ENCODE measurements at regions not wholly inside any gene's neighbourhood (a gene's known extent, or its start where the extent isn't known, plus 50 kb on each side); places are given as distances from the start of the nearest gene placed in this dataset.

GRCh38 chrX:88425739-88426138, 321.3 kb upstream of the CPXCR1 start:
- TF ChIP-seq, protein P1, sequence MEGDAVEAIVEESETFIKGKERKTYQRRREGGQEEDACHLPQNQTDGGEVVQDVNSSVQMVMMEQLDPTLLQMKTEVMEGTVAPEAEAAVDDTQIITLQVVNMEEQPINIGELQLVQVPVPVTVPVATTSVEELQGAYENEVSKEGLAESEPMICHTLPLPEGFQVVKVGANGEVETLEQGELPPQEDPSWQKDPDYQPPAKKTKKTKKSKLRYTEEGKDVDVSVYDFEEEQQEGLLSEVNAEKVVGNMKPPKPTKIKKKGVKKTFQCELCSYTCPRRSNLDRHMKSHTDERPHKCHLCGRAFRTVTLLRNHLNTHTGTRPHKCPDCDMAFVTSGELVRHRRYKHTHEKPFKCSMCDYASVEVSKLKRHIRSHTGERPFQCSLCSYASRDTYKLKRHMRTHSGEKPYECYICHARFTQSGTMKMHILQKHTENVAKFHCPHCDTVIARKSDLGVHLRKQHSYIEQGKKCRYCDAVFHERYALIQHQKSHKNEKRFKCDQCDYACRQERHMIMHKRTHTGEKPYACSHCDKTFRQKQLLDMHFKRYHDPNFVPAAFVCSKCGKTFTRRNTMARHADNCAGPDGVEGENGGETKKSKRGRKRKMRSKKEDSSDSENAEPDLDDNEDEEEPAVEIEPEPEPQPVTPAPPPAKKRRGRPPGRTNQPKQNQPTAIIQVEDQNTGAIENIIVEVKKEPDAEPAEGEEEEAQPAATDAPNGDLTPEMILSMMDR (IDR thresholded peaks at IDR 0.05; ENCODE audit: poor library complexity) = peak; percentile 82
- TF ChIP-seq EZH2 (IDR thresholded peaks at IDR 0.05; ENCODE audit: borderline replicate concordance) = no peak
- no peak for TF ChIP-seq EZH2phosphoT487 (IDR thresholded peaks at IDR 0.05; ENCODE audit: low read depth, severe bottlenecking, unreplicated experiment)
